ENCODE measurements at regions not wholly inside any gene's neighbourhood (a gene's known extent, or its start where the extent isn't known, plus 50 kb on each side); places are given as distances from the start of the nearest gene placed in this dataset.

GRCh38 chr3:99418209-99418635, 220.2 kb upstream of the COL8A1 start:
- DNase-seq (no peak), FAIRE-seq (no peak)
- H3K27ac ChIP-seq (ENCODE audit: low read depth in 2 of 2, low read length in 2 of 2): no peak overlapping the region
- no peaks in the 10 kb centered on the region for H3K36me3 ChIP-seq (ENCODE audit: control insufficient read depth in 2 of 3, insufficient read depth in 3 of 3, low read length in 3 of 3)
- no peaks in the 10 kb centered on the region for H3K9me3 ChIP-seq (ENCODE audit: control insufficient read depth in 2 of 3, insufficient read depth in 1 of 3, low read length in 3 of 3)
- intact Hi-C loops (cut with DNase I): no loop called here
- H3K27me3 ChIP-seq (ENCODE audit: control insufficient read depth, insufficient read depth, low read length): no peaks in the 10 kb centered on the region
- H3K9ac ChIP-seq (ENCODE audit: low read length in 3 of 3): no peak overlapping the region
- H3K4me1 ChIP-seq (ENCODE audit: control insufficient read depth in 2 of 3, insufficient read depth in 2 of 3, low read depth in 1 of 3, low read length in 3 of 3): no peaks in the 10 kb centered on the region
- no peak overlapping the region for H3K4me3 ChIP-seq (ENCODE audit: low read length in 3 of 3)
- TF ChIP-seq CTCF (IDR thresholded peaks at IDR 0.05; ENCODE audit: borderline replicate concordance, extremely low read depth, insufficient read depth): no peak

GRCh38 chr3:99413504-99413903, 224.9 kb upstream of the COL8A1 start:
- Histone ChIP-seq H3K4me3 (ENCODE audit: low read length in 3 of 3) (no peak overlapping the region), H3K27ac (ENCODE audit: low read depth in 2 of 2, low read length in 2 of 2) (no peak overlapping the region), H3K36me3 (ENCODE audit: control insufficient read depth in 2 of 3, insufficient read depth in 3 of 3, low read length in 3 of 3) (no peaks in the 10 kb centered on the region), H3K9ac (ENCODE audit: low read length in 3 of 3) (no peak overlapping the region), H3K27me3 (ENCODE audit: control insufficient read depth, insufficient read depth, low read length) (no peaks in the 10 kb centered on the region), H3K9me3 (ENCODE audit: control insufficient read depth in 2 of 3, insufficient read depth in 1 of 3, low read length in 3 of 3) (no peaks in the 10 kb centered on the region), H3K4me1 (ENCODE audit: control insufficient read depth in 2 of 3, insufficient read depth in 2 of 3, low read depth in 1 of 3, low read length in 3 of 3) (no peaks in the 10 kb centered on the region)
- intact Hi-C loops (cut with DNase I): no loop called here
- DNase-seq: no peak
- TF ChIP-seq CTCF (IDR thresholded peaks at IDR 0.05; ENCODE audit: borderline replicate concordance, extremely low read depth, insufficient read depth): no peak
- FAIRE-seq: no peak

GRCh38 chr3:99410789-99411311, 227.5 kb upstream of the COL8A1 start:
- Histone ChIP-seq H3K9ac (ENCODE audit: low read length in 3 of 3) (no peak overlapping the region), H3K27me3 (ENCODE audit: control insufficient read depth, insufficient read depth, low read length) (no peaks in the 10 kb centered on the region), H3K4me1 (ENCODE audit: control insufficient read depth in 2 of 3, insufficient read depth in 2 of 3, low read depth in 1 of 3, low read length in 3 of 3) (no peaks in the 10 kb centered on the region), H3K9me3 (ENCODE audit: control insufficient read depth in 2 of 3, insufficient read depth in 1 of 3, low read length in 3 of 3) (no peaks in the 10 kb centered on the region), H3K4me3 (ENCODE audit: low read length in 3 of 3) (no peak overlapping the region), H3K36me3 (ENCODE audit: control insufficient read depth in 2 of 3, insufficient read depth in 3 of 3, low read length in 3 of 3) (no peaks in the 10 kb centered on the region), H3K27ac (ENCODE audit: low read depth in 2 of 2, low read length in 2 of 2) (no peak overlapping the region)
- no peak for DNase-seq
- intact Hi-C loops (cut with DNase I): no loop called here
- no peak for FAIRE-seq
- no peak for TF ChIP-seq CTCF (IDR thresholded peaks at IDR 0.05; ENCODE audit: borderline replicate concordance, extremely low read depth, insufficient read depth)

GRCh38 chr3:99409961-99410360, 228.4 kb upstream of the COL8A1 start:
- H3K36me3 ChIP-seq (ENCODE audit: control insufficient read depth in 2 of 3, insufficient read depth in 3 of 3, low read length in 3 of 3): no peaks in the 10 kb centered on the region
- no peak for TF ChIP-seq CTCF (IDR thresholded peaks at IDR 0.05; ENCODE audit: borderline replicate concordance, extremely low read depth, insufficient read depth)
- intact Hi-C loops (cut with DNase I): no loop called here
- no peak for DNase-seq
- FAIRE-seq: no peak
- no peak overlapping the region for H3K9ac ChIP-seq (ENCODE audit: low read length in 3 of 3)
- no peaks in the 10 kb centered on the region for H3K9me3 ChIP-seq (ENCODE audit: control insufficient read depth in 2 of 3, insufficient read depth in 1 of 3, low read length in 3 of 3)
- no peak overlapping the region for H3K4me3 ChIP-seq (ENCODE audit: low read length in 3 of 3)
- no peaks in the 10 kb centered on the region for H3K27me3 ChIP-seq (ENCODE audit: control insufficient read depth, insufficient read depth, low read length)
- no peak overlapping the region for H3K27ac ChIP-seq (ENCODE audit: low read depth in 2 of 2, low read length in 2 of 2)
- no peaks in the 10 kb centered on the region for H3K4me1 ChIP-seq (ENCODE audit: control insufficient read depth in 2 of 3, insufficient read depth in 2 of 3, low read depth in 1 of 3, low read length in 3 of 3)

Data from kidney (tissue), 13 donors.